Nephron (organoid): ENCODE measurements at regions not wholly inside any gene's neighbourhood (a gene's known extent, or its start where the extent isn't known, plus 50 kb on each side); places are given as distances from the start of the nearest gene placed in this dataset.
A peak's percentile ranks its signal among the peaks of the same experiment; 100 is the strongest.

Experiments
- H3K27ac Mint-ChIP-seq, 3 experiments: 2 replicates each; pipeline ENCODE4 v1.8.0; 2020; ENCODE audit warnings: mixed read lengths in 3 of 3, mild to moderate bottlenecking in 2 of 3, moderate library complexity in 1 of 3
- H3K27me3 Mint-ChIP-seq: 2 replicates; pipeline ENCODE4 v1.8.0; 2021; ENCODE audit warnings: low read depth, mild to moderate bottlenecking, moderate library complexity, mixed read lengths
- H3K36me3 Mint-ChIP-seq: 2 replicates; pipeline ENCODE4 v1.8.0; 2020; ENCODE audit warnings: low read depth, mixed read lengths
- H3K4me1 Mint-ChIP-seq: 2 replicates; pipeline ENCODE4 v1.8.0; 2020; ENCODE audit warnings: mixed read lengths
- H3K4me3 Mint-ChIP-seq, 3 experiments: 2 replicates each; pipeline ENCODE4 v1.8.0; 2020; ENCODE audit warnings: mild to moderate bottlenecking in 3 of 3, mixed read lengths in 3 of 3, moderate library complexity in 2 of 3
- H3K9me3 Mint-ChIP-seq: 2 replicates; pipeline ENCODE4 v1.8.0; 2020; ENCODE audit warnings: mixed read lengths
- TF ChIP-seq, protein P1 (sequence below), 3 experiments: fragments of 200-600 bp; sonication (generic); IDR thresholded peaks; one replicate each; pipeline ENCODE4 v1.5.0; 2021; ENCODE audit warnings: antibody characterized with exemption in 3 of 3; ENCODE audit not compliant: unreplicated experiment in 3 of 3

DNA sequence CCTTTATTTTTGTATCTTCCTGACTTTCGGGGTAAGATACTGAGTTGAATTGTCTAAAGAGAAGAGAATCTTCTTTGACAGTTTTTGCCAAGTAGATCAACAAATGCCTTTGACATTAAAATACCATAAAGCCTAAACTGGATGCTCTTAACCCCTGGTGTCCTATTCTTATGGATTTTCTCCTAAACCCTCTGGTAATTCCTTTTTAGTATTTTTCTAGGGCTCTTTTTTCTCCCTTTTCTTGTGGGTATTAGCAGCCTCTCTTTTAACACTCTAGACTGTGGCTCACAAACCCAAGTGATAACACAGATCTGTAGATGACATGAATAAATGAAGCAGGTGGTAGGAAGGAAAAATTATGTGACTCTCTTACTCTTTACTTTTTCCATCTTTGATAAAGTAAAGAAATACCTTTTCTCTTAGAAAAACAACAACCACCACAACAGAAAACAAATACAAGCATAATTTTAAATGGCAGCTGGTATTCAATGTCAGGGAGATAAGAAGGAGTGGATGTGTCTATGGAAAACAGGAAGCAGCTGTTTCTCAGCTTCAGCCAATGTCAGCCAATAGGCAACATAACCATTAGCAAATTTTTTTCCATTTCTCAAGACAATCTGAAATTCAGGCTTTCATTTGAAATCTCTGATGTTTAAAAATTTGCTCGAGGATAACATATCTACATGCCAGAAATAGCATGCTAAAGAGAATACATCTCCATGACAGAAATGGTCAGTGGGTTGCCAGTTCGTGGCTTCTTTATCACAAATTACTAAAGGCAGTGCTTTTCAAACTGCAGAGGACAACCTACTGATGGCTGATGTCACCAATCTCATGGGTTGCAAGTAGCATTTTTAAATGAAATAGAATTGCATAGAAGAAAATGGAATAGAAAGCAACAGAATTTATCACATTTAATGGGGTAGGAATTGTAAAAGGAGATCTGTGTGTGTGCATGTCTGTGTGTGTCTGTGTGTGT lies 123.1 kb upstream of the KRR1 start:
- Mint-ChIP-seq H3K36me3 (no peaks in the 10 kb centered on the region), H3K9me3 (peaks cover 2% of the 10 kb centered on the region), H3K4me3 (no peak overlapping the region), H3K27ac (peak overlapping the region; percentile 28 to 75 (median 48)), H3K4me1 (peaks cover 35% of the 10 kb centered on the region), H3K27me3 (no peaks in the 10 kb centered on the region)
- TF ChIP-seq, protein P1, sequence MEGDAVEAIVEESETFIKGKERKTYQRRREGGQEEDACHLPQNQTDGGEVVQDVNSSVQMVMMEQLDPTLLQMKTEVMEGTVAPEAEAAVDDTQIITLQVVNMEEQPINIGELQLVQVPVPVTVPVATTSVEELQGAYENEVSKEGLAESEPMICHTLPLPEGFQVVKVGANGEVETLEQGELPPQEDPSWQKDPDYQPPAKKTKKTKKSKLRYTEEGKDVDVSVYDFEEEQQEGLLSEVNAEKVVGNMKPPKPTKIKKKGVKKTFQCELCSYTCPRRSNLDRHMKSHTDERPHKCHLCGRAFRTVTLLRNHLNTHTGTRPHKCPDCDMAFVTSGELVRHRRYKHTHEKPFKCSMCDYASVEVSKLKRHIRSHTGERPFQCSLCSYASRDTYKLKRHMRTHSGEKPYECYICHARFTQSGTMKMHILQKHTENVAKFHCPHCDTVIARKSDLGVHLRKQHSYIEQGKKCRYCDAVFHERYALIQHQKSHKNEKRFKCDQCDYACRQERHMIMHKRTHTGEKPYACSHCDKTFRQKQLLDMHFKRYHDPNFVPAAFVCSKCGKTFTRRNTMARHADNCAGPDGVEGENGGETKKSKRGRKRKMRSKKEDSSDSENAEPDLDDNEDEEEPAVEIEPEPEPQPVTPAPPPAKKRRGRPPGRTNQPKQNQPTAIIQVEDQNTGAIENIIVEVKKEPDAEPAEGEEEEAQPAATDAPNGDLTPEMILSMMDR (IDR thresholded peaks at IDR 0.05; ENCODE audit: unreplicated experiment in 3 of 3) = no peak

DNA sequence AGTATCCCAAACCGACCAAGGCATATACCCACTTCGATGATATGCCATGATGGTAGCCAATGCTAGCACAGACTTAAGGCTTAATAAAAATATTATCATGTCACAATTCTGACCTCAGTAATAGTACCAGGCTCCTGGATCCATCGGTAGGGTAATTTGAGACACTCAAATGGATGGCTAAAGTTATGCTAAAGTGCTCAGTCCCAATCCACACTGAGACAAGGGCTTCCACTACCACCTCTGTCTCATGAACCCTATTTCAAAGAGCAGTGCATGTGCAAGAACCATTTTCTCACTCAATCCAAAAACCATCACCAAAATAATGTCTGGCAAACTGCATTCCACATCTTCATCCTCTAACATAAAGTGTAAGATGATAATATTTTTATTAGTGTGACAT lies 122.4 kb upstream of the KRR1 start:
- peak overlapping the region in 2 of 3 experiments; percentile 28 to 75 for H3K27ac Mint-ChIP-seq
- no peaks in the 10 kb centered on the region for H3K36me3 Mint-ChIP-seq
- H3K27me3 Mint-ChIP-seq = no peaks in the 10 kb centered on the region
- H3K4me3 Mint-ChIP-seq = no peak overlapping the region
- peaks cover 42% of the 10 kb centered on the region for H3K4me1 Mint-ChIP-seq
- TF ChIP-seq, protein P1 (IDR thresholded peaks at IDR 0.05; ENCODE audit: unreplicated experiment in 3 of 3) = no peak
- H3K9me3 Mint-ChIP-seq = peaks cover 2% of the 10 kb centered on the region

DNA sequence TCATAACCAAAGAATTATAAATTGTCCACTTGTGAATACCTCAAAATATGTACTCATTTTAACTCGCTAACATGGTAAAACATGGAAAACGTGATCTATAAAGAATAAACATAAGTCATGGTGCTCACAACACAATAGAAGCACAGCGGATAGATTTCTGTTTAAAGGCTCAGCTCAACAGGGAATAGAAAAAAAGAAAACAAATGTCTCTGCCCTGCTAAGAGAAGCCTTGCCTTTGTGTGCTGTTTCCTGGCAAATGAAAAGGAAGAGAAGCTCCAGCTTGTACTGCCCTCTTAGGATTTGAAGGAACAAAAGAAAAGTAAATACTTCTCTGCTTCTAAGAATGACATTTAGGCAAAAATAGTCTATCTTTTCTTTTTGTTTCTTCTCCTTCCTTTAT lies 121.0 kb upstream of the KRR1 start:
- TF ChIP-seq, protein P1 (IDR thresholded peaks at IDR 0.05; ENCODE audit: unreplicated experiment in 3 of 3) = no peak
- H3K9me3 Mint-ChIP-seq = peaks cover 2% of the 10 kb centered on the region
- no peaks in the 10 kb centered on the region for H3K27me3 Mint-ChIP-seq
- peaks cover 42% of the 10 kb centered on the region for H3K4me1 Mint-ChIP-seq
- no peaks in the 10 kb centered on the region for H3K36me3 Mint-ChIP-seq
- H3K27ac Mint-ChIP-seq = peak overlapping the region in 1 of 3 experiments; percentile 5
- H3K4me3 Mint-ChIP-seq = no peak overlapping the region

DNA sequence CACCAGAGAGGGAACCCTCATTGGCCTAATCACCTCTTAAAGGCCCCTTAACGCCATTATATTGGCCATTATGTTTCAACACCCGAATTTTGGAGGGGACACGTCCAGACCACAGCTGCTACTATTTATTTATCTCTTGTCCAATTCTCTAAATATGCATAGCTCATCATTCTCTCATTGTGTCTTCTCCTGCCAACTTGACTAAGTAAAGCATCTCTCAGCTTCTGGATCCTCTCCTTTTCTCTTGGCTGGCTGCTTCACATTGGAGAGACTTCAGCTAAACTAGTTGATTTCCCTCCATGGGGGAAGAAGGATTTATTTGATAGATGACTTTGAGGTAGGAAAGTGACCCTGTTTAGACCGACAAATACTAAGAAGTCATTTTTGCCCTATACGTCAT lies 120.4 kb upstream of the KRR1 start:
- TF ChIP-seq, protein P1 (IDR thresholded peaks at IDR 0.05; ENCODE audit: unreplicated experiment in 3 of 3) = no peak

DNA sequence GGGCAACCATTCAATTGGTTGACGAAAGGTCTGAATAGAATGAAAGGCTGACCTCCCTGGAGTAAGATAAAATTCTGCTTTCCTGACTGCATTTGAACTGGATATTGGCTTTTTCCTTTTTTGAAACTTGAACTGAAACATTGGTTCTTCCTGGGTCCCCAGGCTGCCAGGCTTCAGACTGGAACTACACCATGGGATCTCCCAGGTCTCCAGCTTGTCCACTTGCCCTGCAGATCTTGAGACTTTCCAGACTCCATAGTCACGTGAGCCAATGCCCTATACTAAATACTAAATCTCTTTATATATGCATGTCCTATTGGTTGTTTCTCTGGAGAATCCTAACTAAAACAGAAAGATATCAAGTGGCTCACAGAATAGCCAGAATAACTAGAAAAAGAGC lies 118.7 kb upstream of the KRR1 start:
- TF ChIP-seq, protein P1 (IDR thresholded peaks at IDR 0.05; ENCODE audit: unreplicated experiment in 3 of 3) = no peak
- Mint-ChIP-seq H3K4me3 (no peak overlapping the region), H3K36me3 (no peaks in the 10 kb centered on the region), H3K4me1 (peaks cover 21% of the 10 kb centered on the region), H3K27me3 (no peaks in the 10 kb centered on the region), H3K9me3 (peaks cover 2% of the 10 kb centered on the region), H3K27ac (no peak overlapping the region)

More for the DNA sequence above, 120.4 kb upstream of the KRR1 start:
- peaks cover 2% of the 10 kb centered on the region for H3K9me3 Mint-ChIP-seq
- H3K27me3 Mint-ChIP-seq = no peaks in the 10 kb centered on the region
- peak overlapping the region in 1 of 3 experiments; percentile 5 for H3K27ac Mint-ChIP-seq
- peaks cover 39% of the 10 kb centered on the region for H3K4me1 Mint-ChIP-seq
- no peaks in the 10 kb centered on the region for H3K36me3 Mint-ChIP-seq
- no peak overlapping the region for H3K4me3 Mint-ChIP-seq
